Parathyroid adenoma (tissue), 2 donors: ENCODE measurements at regions not wholly inside any gene's neighbourhood (a gene's known extent, or its start where the extent isn't known, plus 50 kb on each side); places are given as distances from the start of the nearest gene placed in this dataset.

Experiments used
- H2AFZ ChIP-seq: fragments of 300-600 bp; sonication (generic); one replicate; pipeline ENCODE4 v1.7.0; 2017; ENCODE audit warnings: antibody characterized with exemption, mild to moderate bottlenecking
- H3K27ac ChIP-seq: fragments of 300-600 bp; sonication (generic); one replicate; pipeline ENCODE4 v1.7.0; 2017
- H3K27me3 ChIP-seq: fragments of 300-600 bp; sonication (generic); one replicate; pipeline ENCODE4 v1.7.0; 2017; ENCODE audit warnings: low read length; ENCODE audit not compliant: control insufficient read depth, insufficient read depth
- H3K36me3 ChIP-seq: fragments of 300-600 bp; sonication (generic); one replicate; pipeline ENCODE4 v1.7.0; 2017; ENCODE audit warnings: low read length; ENCODE audit not compliant: control insufficient read depth, insufficient read depth
- H3K4me1 ChIP-seq: fragments of 300-600 bp; sonication (generic); one replicate; pipeline ENCODE4 v1.7.0; 2017; ENCODE audit warnings: control low read depth
- H3K4me2 ChIP-seq: fragments of 300-600 bp; sonication (generic); one replicate; pipeline ENCODE4 v1.7.0; 2017; ENCODE audit warnings: low read length
- H3K4me3 ChIP-seq: fragments of 300-600 bp; sonication (generic); one replicate; pipeline ENCODE4 v1.7.0; 2017; ENCODE audit warnings: low read depth, low read length
- H3K79me2 ChIP-seq: fragments of 300-600 bp; sonication (generic); one replicate; pipeline ENCODE4 v1.7.0; 2017; ENCODE audit warnings: control low read depth
- H3K9ac ChIP-seq: fragments of 300-600 bp; sonication (generic); one replicate; pipeline ENCODE4 v1.7.0; 2017; ENCODE audit warnings: mild to moderate bottlenecking
- H3K9me3 ChIP-seq: fragments of 300-600 bp; sonication (generic); one replicate; pipeline ENCODE4 v1.7.0; 2017; ENCODE audit warnings: low read length; ENCODE audit not compliant: control insufficient read depth
- CTCF ChIP-seq: fragments of 300-600 bp; sonication (generic); IDR thresholded peaks from one replicate; pipeline ENCODE4 v1.7.0; 2017; ENCODE audit warnings: antibody characterized with exemption, mild to moderate bottlenecking
- donor health status: primary hyperparathyroidism.

DNA sequence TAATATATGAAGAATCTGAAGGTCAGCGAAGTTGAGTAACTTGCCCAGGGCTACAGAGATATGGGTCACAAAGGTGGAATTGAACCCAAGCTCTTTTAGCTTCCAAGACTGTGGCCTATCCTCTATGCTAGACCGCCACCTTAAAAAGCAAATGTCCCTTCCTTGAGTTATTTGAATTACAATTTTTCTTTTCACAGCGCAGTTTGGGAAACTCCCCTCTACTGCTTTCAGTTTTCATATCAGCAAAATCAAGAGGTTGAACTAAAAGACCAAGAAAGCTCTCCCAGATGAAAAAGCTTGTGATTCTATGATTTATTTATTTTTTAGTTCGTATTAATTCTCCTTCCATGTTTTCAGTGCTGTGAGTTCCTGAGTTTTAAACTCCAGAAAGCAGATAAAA is 174.5 kb upstream of the C1QTNF7 start:
- H3K4me2 ChIP-seq, result no peak overlapping the region
- no peaks in the 10 kb centered on the region for H3K27me3 ChIP-seq
- H3K27ac ChIP-seq, result no peak overlapping the region
- no peak overlapping the region for H2AFZ ChIP-seq
- no peak for TF ChIP-seq CTCF
- no peak overlapping the region for H3K9ac ChIP-seq
- H3K4me1 ChIP-seq, result no peaks in the 10 kb centered on the region
- H3K79me2 ChIP-seq, result no peaks in the 10 kb centered on the region
- no peaks in the 10 kb centered on the region for H3K36me3 ChIP-seq
- H3K4me3 ChIP-seq, result no peak overlapping the region
- H3K9me3 ChIP-seq, result no peaks in the 10 kb centered on the region

DNA sequence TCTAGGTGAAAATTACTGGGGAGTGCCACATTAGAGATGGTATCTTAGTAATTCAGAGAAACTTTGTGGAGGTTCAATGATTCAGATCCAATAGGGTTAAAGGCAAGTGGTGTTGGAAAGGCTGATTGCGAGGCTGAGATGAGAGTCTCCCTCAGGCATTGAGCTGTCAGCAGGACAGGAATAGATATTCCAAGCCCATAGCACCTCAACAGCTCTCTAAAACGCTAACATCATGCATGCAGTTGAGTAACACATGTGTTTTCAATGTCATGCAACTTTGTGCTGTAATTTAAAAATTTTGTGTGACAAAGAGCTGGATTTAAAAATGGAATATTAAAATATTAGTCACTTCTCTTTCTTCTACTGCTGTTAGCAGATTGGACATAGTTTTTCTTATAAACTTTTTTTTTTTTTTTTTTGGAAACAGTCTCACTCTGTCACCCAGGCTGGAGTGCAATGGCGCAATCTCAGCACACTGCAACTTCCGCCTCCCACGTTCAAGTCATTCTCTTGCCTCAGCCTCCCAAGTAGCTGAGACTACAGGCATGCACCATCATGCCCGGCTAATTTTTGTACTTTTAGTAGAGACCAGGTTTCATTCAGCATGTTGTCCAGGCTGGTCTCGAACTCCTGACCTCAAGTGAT is 173.5 kb upstream of the C1QTNF7 start:
- Histone ChIP-seq H3K79me2 (no peaks in the 10 kb centered on the region), H2AFZ (no peak overlapping the region), H3K36me3 (no peaks in the 10 kb centered on the region), H3K27me3 (no peaks in the 10 kb centered on the region), H3K9ac (no peak overlapping the region), H3K4me2 (no peak overlapping the region), H3K27ac (no peak overlapping the region), H3K4me3 (no peak overlapping the region), H3K9me3 (no peaks in the 10 kb centered on the region), H3K4me1 (no peaks in the 10 kb centered on the region)
- TF ChIP-seq CTCF, result no peak

DNA sequence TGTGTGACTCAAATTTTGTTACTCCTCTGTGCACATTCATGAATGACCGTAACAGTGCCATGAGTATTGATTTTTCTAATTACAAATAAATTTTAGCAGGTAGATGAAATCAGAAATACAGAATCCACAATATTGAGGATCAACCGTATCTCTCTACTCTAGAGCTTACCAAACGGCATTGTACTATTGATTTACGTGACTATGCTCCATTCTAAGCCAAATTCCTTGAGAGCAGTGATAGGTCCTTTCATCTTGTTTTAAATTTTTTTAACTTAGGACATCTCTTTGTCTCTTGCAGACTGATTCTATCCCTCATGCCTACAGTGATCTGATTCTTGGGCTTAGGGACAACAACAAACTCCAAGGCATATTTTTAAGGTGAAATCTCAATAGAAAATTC is 172.3 kb upstream of the C1QTNF7 start:
- Histone ChIP-seq H3K9ac (no peak overlapping the region), H3K4me3 (no peak overlapping the region), H2AFZ (no peak overlapping the region), H3K27ac (no peak overlapping the region), H3K27me3 (no peaks in the 10 kb centered on the region), H3K79me2 (no peaks in the 10 kb centered on the region), H3K9me3 (no peaks in the 10 kb centered on the region), H3K4me2 (no peak overlapping the region), H3K36me3 (no peaks in the 10 kb centered on the region), H3K4me1 (no peaks in the 10 kb centered on the region)
- no peak for TF ChIP-seq CTCF

DNA sequence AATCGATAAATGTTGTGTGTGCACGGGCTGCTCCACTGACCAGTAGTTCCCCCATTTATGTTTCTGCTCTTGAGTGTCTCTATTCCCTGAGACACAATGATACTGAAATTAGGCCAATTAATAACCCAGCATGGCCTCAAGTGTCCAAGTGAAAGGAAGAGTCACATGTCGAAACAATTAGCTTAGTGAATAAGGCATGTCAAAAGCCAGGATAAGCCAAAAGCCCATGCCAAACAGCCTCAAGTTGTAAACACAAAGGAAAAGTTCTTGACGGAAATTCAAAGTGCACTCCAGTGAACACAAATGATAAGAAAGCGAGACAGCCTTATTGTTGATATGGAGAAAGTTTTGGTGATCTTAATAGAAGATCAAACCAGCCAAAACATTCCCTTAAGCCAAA is 167.1 kb upstream of the C1QTNF7 start:
- no peak overlapping the region for H3K4me2 ChIP-seq
- no peak overlapping the region for H3K27ac ChIP-seq
- no peaks in the 10 kb centered on the region for H3K9me3 ChIP-seq
- H2AFZ ChIP-seq, result no peak overlapping the region
- H3K79me2 ChIP-seq, result no peaks in the 10 kb centered on the region
- no peaks in the 10 kb centered on the region for H3K27me3 ChIP-seq
- H3K36me3 ChIP-seq, result no peaks in the 10 kb centered on the region
- H3K9ac ChIP-seq, result no peak overlapping the region
- no peak for TF ChIP-seq CTCF
- no peaks in the 10 kb centered on the region for H3K4me1 ChIP-seq
- no peak overlapping the region for H3K4me3 ChIP-seq

- TF ChIP-seq CTCF, result no peak
- Histone ChIP-seq H3K4me1 (no peaks in the 10 kb centered on the region), H3K9me3 (no peaks in the 10 kb centered on the region), H3K27me3 (no peaks in the 10 kb centered on the region), H3K4me2 (no peak overlapping the region), H3K36me3 (no peaks in the 10 kb centered on the region), H3K79me2 (no peaks in the 10 kb centered on the region), H3K4me3 (no peak overlapping the region), H2AFZ (no peak overlapping the region), H3K27ac (no peak overlapping the region), H3K9ac (no peak overlapping the region)
These were observed 165.4 kb upstream of the C1QTNF7 start for GRCh38 chr4:15262396-15262795.
